SJSA1 (cell line): ENCODE measurements at regions not wholly inside any gene's neighbourhood (a gene's known extent, or its start where the extent isn't known, plus 50 kb on each side); places are given as distances from the start of the nearest gene placed in this dataset.

ENCODE experiments used
- DNase-seq, 2 experiments: peaks; one replicate each; pipeline ENCODE4 v3.0.0-alpha.2; 2015 to 2020; ENCODE audit warnings: low spot score in 2 of 2, low read depth in 1 of 2
- H3K27ac ChIP-seq: fragments of 250-450 bp; sonication (Bioruptor Pico); 2 replicates; pipeline ENCODE4 v1.5.1; 2020; ENCODE audit warnings: mild to moderate bottlenecking, moderate library complexity
- H3K27me3 ChIP-seq: fragments of 250-450 bp; sonication (Bioruptor Pico); replicated peaks from 2 replicates; pipeline ENCODE4 v1.5.1; 2020; ENCODE audit warnings: mild to moderate bottlenecking, moderate library complexity
- H3K36me3 ChIP-seq: fragments of 250-450 bp; sonication (Bioruptor Pico); 2 replicates; pipeline ENCODE4 v1.5.1; 2020; ENCODE audit warnings: mild to moderate bottlenecking
- H3K4me1 ChIP-seq: fragments of 250-450 bp; sonication (Bioruptor Pico); replicated peaks from 2 replicates; pipeline ENCODE4 v1.6.1; 2021; ENCODE audit warnings: mild to moderate bottlenecking
- H3K4me3 ChIP-seq: fragments of 250-450 bp; sonication (Bioruptor Pico); 2 replicates; pipeline ENCODE4 v1.5.1; 2020; ENCODE audit warnings: mild to moderate bottlenecking
- H3K9me3 ChIP-seq: fragments of 250-450 bp; sonication (Bioruptor Pico); replicated peaks from 2 replicates; pipeline ENCODE4 v1.5.1; 2020; ENCODE audit warnings: mild to moderate bottlenecking

DNA sequence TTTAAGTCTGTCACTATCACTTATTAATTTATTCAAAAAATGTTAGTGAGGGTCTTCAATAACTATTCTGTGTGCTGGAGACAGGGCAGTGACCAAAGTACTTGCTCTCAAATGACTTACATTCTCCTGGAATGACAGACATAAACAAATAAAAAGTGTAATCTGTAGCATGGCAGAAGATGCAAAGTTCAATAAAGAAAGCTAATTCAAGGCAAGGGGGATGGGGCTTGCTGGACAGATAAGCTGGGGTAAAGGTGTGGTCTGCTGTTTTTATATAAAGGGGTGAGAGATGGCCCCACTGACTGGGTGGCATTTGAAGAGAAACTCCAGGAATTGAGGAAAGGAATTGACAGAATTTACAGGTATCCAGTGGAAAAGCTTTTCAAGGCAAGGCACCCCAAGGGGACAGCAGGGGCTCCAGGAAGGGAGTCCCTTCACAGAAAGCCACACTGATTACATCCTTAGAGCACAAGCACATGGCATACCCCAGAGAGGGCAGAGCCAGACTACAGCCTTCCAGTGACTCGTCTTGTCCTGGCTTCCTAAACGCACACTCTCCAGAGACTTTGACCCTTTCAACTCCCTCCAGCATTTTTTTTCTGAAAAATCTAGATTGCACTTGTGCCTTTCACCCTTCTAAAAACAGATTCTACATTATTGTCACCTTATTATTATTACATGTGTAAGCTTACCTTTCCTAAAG, 123.7 kb upstream of the HS3ST3A1 start:
- no peaks in the 10 kb centered on the region for H3K27me3 ChIP-seq
- H3K4me3 ChIP-seq: no peak overlapping the region
- H3K9me3 ChIP-seq: no peaks in the 10 kb centered on the region
- no peak overlapping the region for H3K27ac ChIP-seq
- peaks cover 22% of the 10 kb centered on the region for H3K4me1 ChIP-seq
- H3K36me3 ChIP-seq: no peaks in the 10 kb centered on the region
- DNase-seq: peak; percentile 21 to 43

DNA sequence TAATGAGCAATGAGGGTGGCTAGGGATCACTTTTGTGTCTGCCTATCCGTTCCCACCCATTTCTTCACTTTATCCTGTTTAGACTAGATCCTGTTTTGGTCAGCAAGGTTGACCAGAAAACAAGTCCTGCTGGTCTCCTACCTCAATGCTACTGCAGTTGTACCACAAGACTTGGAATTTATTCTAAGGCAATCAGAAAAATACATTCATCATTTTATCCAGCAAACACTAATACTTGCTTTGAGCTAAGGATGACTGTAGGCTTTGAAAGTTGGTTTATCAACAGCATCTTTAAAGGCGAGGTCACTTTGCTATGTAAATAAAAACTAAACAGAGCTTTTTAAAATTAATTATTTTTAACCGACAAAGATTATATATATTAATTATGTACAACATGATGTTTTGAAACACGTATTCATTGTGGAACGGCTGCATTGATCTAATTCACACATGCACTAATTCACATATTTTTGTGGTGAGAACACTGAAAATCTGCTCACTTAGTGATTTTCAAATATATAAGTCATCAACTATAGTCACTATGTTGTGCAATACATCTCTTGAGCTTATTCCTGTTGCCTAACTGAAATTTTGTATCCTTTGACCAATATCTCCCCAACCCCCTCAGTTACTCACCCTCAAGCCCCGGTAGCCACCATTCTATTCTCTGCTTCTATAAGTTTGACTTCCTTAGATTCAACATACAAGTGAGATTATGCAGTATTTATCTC, 125.9 kb upstream of the HS3ST3A1 start:
- H3K27me3 ChIP-seq: no peaks in the 10 kb centered on the region
- no peaks in the 10 kb centered on the region for H3K9me3 ChIP-seq
- no peak overlapping the region for H3K27ac ChIP-seq
- no peak overlapping the region for H3K4me3 ChIP-seq
- DNase-seq: no peak
- H3K36me3 ChIP-seq: no peaks in the 10 kb centered on the region
- peaks cover 22% of the 10 kb centered on the region for H3K4me1 ChIP-seq

DNA sequence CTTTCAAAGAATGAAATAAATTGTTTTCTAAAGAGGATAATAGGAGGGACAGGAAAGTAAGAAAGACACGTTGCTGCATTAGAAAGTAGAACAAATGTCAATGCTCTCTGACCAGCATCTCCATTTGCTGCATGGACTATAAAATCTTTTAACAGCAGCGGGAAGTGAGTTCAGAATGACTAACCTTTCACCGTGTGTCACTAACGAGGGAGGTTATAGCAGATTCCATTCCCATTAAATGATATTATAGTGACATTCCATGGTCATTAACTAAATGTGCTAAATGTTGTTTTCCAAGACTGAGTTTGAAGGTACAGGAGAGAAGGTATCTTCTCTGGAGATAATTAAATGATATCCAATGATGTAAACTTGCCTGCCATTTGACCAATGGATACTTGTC, 127.1 kb upstream of the HS3ST3A1 start:
- DNase-seq: no peak
- Histone ChIP-seq H3K9me3 (no peaks in the 10 kb centered on the region), H3K4me1 (peaks cover 22% of the 10 kb centered on the region), H3K36me3 (no peaks in the 10 kb centered on the region), H3K27ac (no peak overlapping the region), H3K27me3 (no peaks in the 10 kb centered on the region), H3K4me3 (no peak overlapping the region)

DNA sequence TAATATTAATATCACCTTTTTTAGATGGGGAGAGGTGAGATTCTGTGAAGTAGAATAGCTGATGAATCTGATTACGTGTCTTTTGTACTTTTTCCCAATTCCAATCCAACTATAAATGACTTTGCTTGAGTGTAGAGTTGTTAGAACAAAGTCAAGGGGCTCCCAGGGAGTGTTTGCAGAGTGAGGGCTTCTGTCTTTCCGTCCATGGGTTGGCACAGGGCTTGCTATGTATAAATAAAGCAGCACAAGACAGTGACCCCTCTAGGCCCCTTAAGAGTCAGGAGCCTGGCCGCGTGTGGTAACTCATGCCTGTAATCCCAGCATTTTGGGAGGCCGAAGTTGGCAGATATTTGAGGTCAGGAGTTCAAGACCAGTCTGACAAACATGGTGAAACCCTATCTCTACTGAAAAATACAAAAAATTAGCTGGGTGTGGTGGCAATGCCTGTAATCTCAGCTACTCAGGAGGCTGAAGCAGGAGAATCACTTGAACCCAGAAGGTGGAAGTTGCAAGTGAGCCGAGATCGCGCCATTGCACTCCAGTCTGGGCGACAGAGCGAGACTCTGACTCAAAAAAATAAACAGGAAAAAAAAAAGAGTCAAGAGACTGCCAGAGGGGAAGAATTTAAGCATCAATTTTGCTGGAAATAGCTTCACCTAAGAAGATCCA, 127.9 kb upstream of the HS3ST3A1 start:
- Histone ChIP-seq H3K4me3 (no peak overlapping the region), H3K9me3 (no peaks in the 10 kb centered on the region), H3K36me3 (no peaks in the 10 kb centered on the region), H3K4me1 (peaks cover 22% of the 10 kb centered on the region), H3K27me3 (no peaks in the 10 kb centered on the region), H3K27ac (no peak overlapping the region)
- no peak for DNase-seq

DNA sequence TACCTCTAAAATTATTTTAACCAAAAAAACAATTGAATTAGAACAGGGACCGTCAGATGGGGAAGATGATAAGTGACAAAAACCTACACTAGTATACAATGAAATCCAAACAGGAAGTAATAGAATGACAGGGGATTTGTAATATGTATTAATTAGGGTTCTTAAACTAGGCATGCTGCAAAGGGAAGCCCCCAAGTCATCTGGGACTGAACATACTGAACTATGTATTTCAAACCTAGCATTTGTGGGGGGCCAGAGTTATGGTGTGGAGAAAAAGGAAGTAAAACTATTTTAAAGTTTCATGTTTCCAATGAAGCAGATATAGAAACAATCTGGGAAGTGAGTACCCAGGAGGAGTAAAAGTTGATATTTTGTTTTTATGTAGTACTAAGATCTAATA, 133.2 kb upstream of the HS3ST3A1 start:
- no peak overlapping the region for H3K27ac ChIP-seq
- peaks cover 10% of the 10 kb centered on the region for H3K4me1 ChIP-seq
- H3K27me3 ChIP-seq: no peaks in the 10 kb centered on the region
- no peaks in the 10 kb centered on the region for H3K36me3 ChIP-seq
- H3K9me3 ChIP-seq: no peaks in the 10 kb centered on the region; the same call in 1 of the 2 replicates
- H3K4me3 ChIP-seq: no peak overlapping the region
- no peak for DNase-seq

DNA sequence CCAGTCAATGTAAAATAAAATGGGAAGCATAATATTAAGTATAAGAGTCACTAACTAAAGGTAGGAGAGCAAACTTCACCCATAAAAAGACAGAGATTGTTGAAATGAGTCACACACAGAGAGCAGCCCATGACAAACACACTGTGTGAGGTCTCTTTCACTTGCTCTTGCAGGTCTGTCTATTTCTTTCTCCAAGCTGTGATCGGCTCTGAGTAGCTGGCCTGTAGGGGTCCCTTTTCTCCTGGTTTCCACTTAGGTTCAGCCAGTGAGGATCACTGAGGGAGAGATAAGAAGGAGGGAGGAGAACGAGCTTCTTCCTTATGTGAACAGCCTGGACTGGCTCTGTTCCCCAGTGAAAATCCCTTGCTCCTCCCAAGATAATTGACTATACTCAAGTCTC, 133.7 kb upstream of the HS3ST3A1 start:
- H3K27me3 ChIP-seq: no peaks in the 10 kb centered on the region
- H3K4me3 ChIP-seq: no peak overlapping the region
- no peak overlapping the region for H3K27ac ChIP-seq
- DNase-seq: peak; percentile 52 to 54
- no peaks in the 10 kb centered on the region for H3K36me3 ChIP-seq
- H3K4me1 ChIP-seq: peaks cover 10% of the 10 kb centered on the region
- H3K9me3 ChIP-seq: no peaks in the 10 kb centered on the region; the same call in 1 of the 2 replicates

DNA sequence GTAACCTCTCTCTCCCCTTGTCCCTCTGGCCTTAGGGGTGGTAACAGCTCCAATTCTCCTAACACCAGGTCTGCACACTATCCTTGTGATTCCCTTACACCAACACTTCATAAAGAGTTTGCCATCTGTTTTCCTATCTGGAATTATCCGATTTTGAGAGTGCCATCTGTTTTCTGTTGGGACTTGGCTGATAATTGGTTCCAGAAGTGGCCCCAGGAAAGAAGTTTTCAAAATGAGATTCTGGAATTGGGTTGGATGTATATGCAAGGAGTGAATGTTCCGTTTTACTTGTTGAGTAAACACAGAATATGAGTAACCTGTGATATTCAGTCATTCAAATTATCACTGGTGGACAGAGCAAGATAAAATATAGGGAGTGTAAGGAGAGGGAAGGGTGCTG, 134.1 kb upstream of the HS3ST3A1 start:
- Histone ChIP-seq H3K4me3 (no peak overlapping the region), H3K27ac (no peak overlapping the region), H3K27me3 (no peaks in the 10 kb centered on the region), H3K36me3 (no peaks in the 10 kb centered on the region), H3K9me3 (no peaks in the 10 kb centered on the region; the same call in 1 of the 2 replicates), H3K4me1 (peaks cover 10% of the 10 kb centered on the region)
- DNase-seq: no peak

DNA sequence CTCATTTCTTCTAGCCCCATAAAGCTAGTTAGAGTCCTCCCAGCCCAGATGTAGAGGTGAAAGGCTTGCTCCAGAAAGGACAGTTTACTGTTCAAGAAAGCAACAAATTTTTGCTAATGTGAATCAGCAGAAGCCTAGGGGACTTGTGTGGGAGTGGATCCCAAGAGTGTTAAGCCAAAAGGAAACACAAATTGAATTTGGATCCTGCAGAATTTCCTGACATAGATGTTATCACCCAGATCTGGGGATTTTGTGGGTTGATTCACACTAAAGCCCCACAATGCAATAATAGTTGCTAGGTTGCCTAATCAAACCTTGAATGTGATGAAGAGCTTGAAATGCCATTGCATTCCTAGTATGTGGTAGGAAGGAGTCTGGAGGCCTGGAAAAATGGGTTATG, 135.2 kb upstream of the HS3ST3A1 start:
- DNase-seq: no peak
- no peaks in the 10 kb centered on the region for H3K36me3 ChIP-seq
- H3K4me3 ChIP-seq: no peak overlapping the region
- H3K27me3 ChIP-seq: no peaks in the 10 kb centered on the region
- peaks cover 10% of the 10 kb centered on the region for H3K4me1 ChIP-seq
- no peak overlapping the region for H3K27ac ChIP-seq
- no peaks in the 10 kb centered on the region; the same call in 1 of the 2 replicates for H3K9me3 ChIP-seq

DNA sequence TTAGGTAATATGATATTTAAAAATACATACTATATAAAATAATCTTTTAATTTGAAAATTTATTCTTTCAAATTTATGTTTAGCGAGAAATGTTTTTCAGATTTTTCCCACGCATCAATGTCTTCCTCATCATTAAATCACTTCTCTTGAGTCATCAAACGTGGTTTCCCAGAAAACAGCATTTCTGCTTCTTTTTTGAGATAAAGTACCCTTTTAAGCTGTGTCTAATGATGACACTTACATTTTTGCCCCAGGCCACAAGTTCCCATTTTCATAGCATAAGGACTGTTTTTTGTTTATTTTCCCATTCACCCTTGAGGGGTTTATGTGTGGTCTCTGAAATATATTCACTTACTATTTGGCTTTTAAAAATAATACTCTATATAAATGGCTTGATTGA, 139.0 kb upstream of the HS3ST3A1 start:
- no peak overlapping the region for H3K27ac ChIP-seq
- peaks cover 4% of the 10 kb centered on the region for H3K4me1 ChIP-seq
- no peak overlapping the region for H3K4me3 ChIP-seq
- no peaks in the 10 kb centered on the region for H3K27me3 ChIP-seq
- no peaks in the 10 kb centered on the region for H3K36me3 ChIP-seq
- H3K9me3 ChIP-seq: no peaks in the 10 kb centered on the region
- no peak for DNase-seq

DNA sequence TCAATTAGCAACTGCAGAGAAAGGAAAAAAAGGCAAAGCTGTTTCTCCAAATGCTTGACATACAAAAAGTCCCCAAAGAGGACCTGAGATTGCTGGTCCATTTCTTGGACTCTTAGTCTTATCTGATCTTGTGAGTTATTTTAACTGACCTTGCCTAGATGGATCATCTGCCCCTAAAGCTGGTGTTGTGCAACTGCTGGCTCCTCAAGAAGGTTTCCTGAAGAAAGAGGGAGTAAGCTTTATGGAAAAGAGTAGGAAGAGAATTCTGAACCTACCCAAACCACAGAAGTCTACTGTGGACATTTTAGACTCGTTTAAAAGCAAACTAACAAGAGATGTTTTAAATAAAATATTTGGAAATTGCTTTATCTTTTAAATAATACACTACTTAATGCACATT, 140.0 kb upstream of the HS3ST3A1 start:
- Histone ChIP-seq H3K27me3 (no peaks in the 10 kb centered on the region), H3K36me3 (no peaks in the 10 kb centered on the region), H3K27ac (no peak overlapping the region), H3K4me1 (no peaks in the 10 kb centered on the region), H3K4me3 (no peak overlapping the region), H3K9me3 (no peaks in the 10 kb centered on the region)
- DNase-seq: no peak

DNA sequence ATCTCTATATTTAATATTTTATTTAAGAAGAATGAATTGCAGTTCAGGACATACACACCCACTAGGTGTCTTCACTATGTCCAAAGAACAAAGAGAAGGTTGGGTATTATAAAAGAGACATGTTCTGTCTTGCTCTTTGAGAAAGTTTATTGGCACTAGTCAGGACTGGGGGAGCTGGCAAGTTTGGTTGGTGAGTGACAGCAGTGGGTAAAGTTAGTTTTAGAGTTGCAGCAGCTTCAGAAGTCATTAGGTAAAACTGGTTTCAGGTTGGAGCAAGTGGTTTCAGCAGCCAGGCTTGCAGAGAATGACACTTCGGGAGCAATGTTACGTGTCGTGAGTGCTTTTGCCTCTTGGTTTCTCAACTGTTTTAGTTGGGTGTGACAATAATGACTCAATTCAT, 142.2 kb upstream of the HS3ST3A1 start:
- H3K36me3 ChIP-seq: no peaks in the 10 kb centered on the region
- no peak for DNase-seq
- H3K27ac ChIP-seq: no peak overlapping the region
- no peaks in the 10 kb centered on the region for H3K27me3 ChIP-seq
- H3K4me3 ChIP-seq: no peak overlapping the region
- H3K4me1 ChIP-seq: no peaks in the 10 kb centered on the region
- no peaks in the 10 kb centered on the region for H3K9me3 ChIP-seq

DNA sequence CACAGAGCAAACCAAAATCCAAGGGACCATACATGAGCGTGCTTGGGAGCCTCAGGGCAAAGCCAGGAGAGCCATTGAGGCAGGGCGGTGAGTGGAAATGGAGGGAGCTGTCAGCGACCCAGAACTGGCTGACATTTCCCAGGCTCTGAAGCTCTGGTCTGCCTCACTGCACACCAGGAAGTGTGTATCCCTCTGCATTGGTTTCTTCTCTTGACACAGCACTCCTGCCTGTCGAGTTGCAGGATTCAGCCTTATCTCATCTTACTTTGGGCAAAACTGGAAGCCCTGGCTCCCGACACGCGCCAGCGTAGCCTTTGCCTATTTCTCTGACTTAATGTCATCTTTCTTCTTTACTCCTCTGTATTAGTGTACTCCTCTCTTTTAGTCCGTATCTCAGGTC, 144.7 kb upstream of the HS3ST3A1 start:
- no peak for DNase-seq
- no peaks in the 10 kb centered on the region for H3K36me3 ChIP-seq
- no peak overlapping the region for H3K27ac ChIP-seq
- H3K4me3 ChIP-seq: no peak overlapping the region
- H3K9me3 ChIP-seq: no peaks in the 10 kb centered on the region
- no peaks in the 10 kb centered on the region for H3K4me1 ChIP-seq
- H3K27me3 ChIP-seq: no peaks in the 10 kb centered on the region

DNA sequence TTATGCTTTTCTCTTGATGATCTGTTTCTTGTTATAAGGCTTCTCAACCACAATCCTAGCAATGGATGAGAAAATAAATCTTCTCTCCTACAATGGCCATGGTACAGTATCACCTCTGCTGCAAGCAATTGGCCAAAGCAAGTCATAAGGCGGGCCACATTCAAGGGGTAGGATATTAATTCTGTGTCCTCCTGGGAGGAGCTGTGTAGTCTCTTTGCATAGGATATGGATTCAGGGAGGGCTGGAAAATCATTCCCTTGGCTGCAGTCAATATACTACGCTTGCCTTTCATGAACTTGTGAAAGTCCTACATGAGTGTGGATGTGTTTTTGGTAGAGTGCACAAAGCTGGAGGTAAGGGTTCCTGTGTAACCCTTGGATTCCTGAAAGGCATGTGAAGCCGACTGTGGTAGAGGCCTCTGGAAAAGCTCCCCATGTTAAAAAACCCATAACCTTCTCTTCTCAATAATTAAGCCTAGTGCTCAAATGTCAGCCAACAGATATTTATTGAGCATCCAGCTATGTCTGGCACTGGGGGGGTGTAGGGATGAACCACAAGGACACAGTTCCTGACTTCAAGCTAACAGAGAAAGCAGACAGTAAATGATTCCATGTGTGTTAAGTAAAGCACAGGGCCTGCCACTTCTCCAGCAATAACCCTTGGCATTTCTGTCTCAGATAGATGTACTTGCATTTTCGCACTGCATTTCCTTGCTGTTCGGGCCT, 147.6 kb upstream of the HS3ST3A1 start:
- Histone ChIP-seq H3K27ac (no peak overlapping the region), H3K27me3 (no peaks in the 10 kb centered on the region), H3K4me3 (no peak overlapping the region), H3K36me3 (no peaks in the 10 kb centered on the region), H3K4me1 (no peaks in the 10 kb centered on the region), H3K9me3 (no peaks in the 10 kb centered on the region)
- DNase-seq: no peak

DNA sequence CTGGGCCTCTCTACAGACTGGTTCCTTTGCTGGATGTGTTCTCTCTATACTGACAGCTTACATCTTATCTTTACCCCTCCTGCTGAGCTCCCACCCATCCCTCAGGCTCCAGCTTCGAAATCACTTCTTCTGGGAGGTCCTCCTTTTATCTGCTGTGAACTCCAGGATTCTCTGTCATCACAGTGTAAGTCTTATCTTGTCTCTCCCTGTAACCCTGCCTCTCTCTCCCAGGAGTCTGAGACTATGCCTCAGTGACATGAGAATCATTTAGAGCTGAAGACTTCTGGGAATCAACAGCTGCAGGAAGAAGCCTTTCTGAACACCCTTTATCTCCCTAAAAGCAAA, 148.1 kb upstream of the HS3ST3A1 start:
- Histone ChIP-seq H3K27ac (no peak overlapping the region), H3K4me1 (no peaks in the 10 kb centered on the region), H3K36me3 (no peaks in the 10 kb centered on the region), H3K4me3 (no peak overlapping the region), H3K9me3 (no peaks in the 10 kb centered on the region), H3K27me3 (no peaks in the 10 kb centered on the region)
- DNase-seq: no peak
